Heart right ventricle (tissue), 16 donors: ENCODE measurements at regions not wholly inside any gene's neighbourhood (a gene's known extent, or its start where the extent isn't known, plus 50 kb on each side); places are given as distances from the start of the nearest gene placed in this dataset.

Experiments used
- ATAC-seq, 8 donors: fragments of 200-7000 bp; cut with Tn5 transposase; one replicate each; pipeline ENCODE4 v1.9.1; 2020; ENCODE audit warnings: mild to moderate bottlenecking in 8 of 8, moderate library complexity in 8 of 8, moderate number of reproducible peaks in 1 of 8
- DNase-seq, 2 donors: peaks; one replicate each; pipeline ENCODE4 v3.0.0-alpha.2; 2020
- H3K27ac ChIP-seq, 10 donors: fragments of 200-600 bp; sonication (generic) in 2 of 10; one replicate each; pipeline versions ENCODE4 v1.5.0 to v1.8.0; 2020 to 2022; ENCODE audit warnings: mild to moderate bottlenecking in 3 of 10
- H3K27me3 ChIP-seq, 7 donors: fragments of 200-600 bp; one replicate each; pipeline ENCODE4 v1.8.0; 2021 to 2022; ENCODE audit warnings: mild to moderate bottlenecking in 2 of 7
- H3K36me3 ChIP-seq, 9 donors: fragments of 200-600 bp; sonication (generic) in 1 of 9; one replicate each; pipeline versions ENCODE4 v1.5.0 to v1.8.0; 2020 to 2022; ENCODE audit warnings: mild to moderate bottlenecking in 2 of 9
- H3K4me1 ChIP-seq, 9 donors: fragments of 200-600 bp; sonication (generic) in 1 of 9; one replicate each; pipeline versions ENCODE4 v1.5.0 to v1.8.0; 2020 to 2022; ENCODE audit warnings: mild to moderate bottlenecking in 4 of 9
- H3K4me3 ChIP-seq, 10 donors: fragments of 200-600 bp; sonication (generic) in 2 of 10; one replicate each; pipeline versions ENCODE4 v1.5.0 to v1.8.0; 2020 to 2022; ENCODE audit warnings: mild to moderate bottlenecking in 7 of 10, moderate library complexity in 2 of 10
- H3K9me3 ChIP-seq, 11 donors: fragments of 200-600 bp in 10 of 11; sonication (generic) in 2 of 11; one replicate each; pipeline versions ENCODE4 v1.5.0 to v1.8.0; 2013 to 2022; ENCODE audit warnings: mild to moderate bottlenecking in 2 of 11, control low read depth in 1 of 11, moderate library complexity in 1 of 11
- CTCF ChIP-seq, 9 donors: fragments of 200-600 bp; sonication (generic) in 2 of 9; IDR thresholded peaks; one replicate each; pipeline versions ENCODE4 v1.5.0 to v1.8.0; 2021 to 2022; ENCODE audit warnings: antibody characterized with exemption in 9 of 9, mild to moderate bottlenecking in 5 of 9, moderate library complexity in 1 of 9
- WGBS, 2 donors: extraction: QIAGEN DNeasy Blood & Tissue Kit; methylation state at CpG; one replicate each; pipeline ENCODE4 v1.1.7; 2013; ENCODE audit warnings: inconsistent platforms in 1 of 2; 5-methylcytosine and 5-hydroxymethylcytosine counted together
- intact Hi-C, 10 donors: fragments of 100-400 bp; cut with DNase I; formaldehyde crosslinking; loops; one replicate each; pipeline versions ENCODE4 v1.11.1 to v1.14.2; 2022
- donor health status: Arrhythmogenic right ventricular cardiomyopathy.
- donor health status: ischemic (EF 13 %, LVEDD 7.1; RV severe dilation, severe dysfunction).
- donor health status: healthy with polysubstance abuse.
- donor health status: DM: no; HTN: yes; CAD: no.
- donor health status: DM: no; HTN: no; CAD: no.
- donor health status: ischemic (EF 25% LVEDD 6.9; RV normal size, moderate dysfunction).
- donor health status: ischemic (EF 25% LVEDD 5.7; RV mildly dilated, moderate dysfunction).
- donor health status: healthy.
- donor health status: DM: yes; HTN: yes; CAD: no.
- donor health status: Ischemic cardiomyopathy.
- donor health status: ischemic (EF 35%, LVEDD 5.7; RV mildly dilated, moderate dysfunction).
- donor health status: nonischemic (EF 11% LVEDD 7.7; RV severe dilation, severe dysfunction).
- donor health status: DM: yes; HTN: yes; CAD: no.
- donor health status: PGD.
- donor health status: ischemic (EF 29% LVEDD 5.4; RV normal size, mild dysfunction).
- donor health status: nonischemic (EF 23%, LVEDD 6.1; RV moderate dilation, normal function).

GRCh38 chr10:89889606-89890005 lies 188.2 kb downstream of the KIF20B start:
- DNase-seq (no peak), ATAC-seq (peak in 7 of 8 donors; percentile 13 to 60 (median 45))
- Histone ChIP-seq H3K27ac (peak overlapping the region in 2 of 10 donors; percentile 47 to 59), H3K36me3 (no peaks in the 10 kb centered on the region), H3K4me3 (no peak overlapping the region), H3K4me1 (no peaks in the 10 kb centered on the region), H3K9me3 (no peaks in the 10 kb centered on the region), H3K27me3 (peaks cover 0 to 7% (median 0%) of the 10 kb centered on the region in 7 donors)
- WGBS, 2 donors, result 85 to 90% methylated on average over 2 of the region's 2 CpGs
- no peak for TF ChIP-seq CTCF (IDR thresholded peaks at IDR 0.05)
- intact Hi-C loops, result no loop called here

GRCh38 chr10:89891006-89891535 lies 189.7 kb downstream of the KIF20B start:
- H3K4me1 ChIP-seq, result no peaks in the 10 kb centered on the region
- no peak overlapping the region for H3K27ac ChIP-seq
- ATAC-seq (no peak), DNase-seq (no peak)
- TF ChIP-seq CTCF (IDR thresholded peaks at IDR 0.05), result no peak
- peaks cover 0 to 3% (median 0%) of the 10 kb centered on the region in 11 donors for H3K9me3 ChIP-seq
- 57 to 64% methylated on average over 2 of the region's 2 CpGs for WGBS, 2 donors
- H3K4me3 ChIP-seq, result no peak overlapping the region
- no peaks in the 10 kb centered on the region for H3K36me3 ChIP-seq
- intact Hi-C loops, result no loop called here
- peaks cover 0 to 4% (median 0%) of the 10 kb centered on the region in 7 donors for H3K27me3 ChIP-seq

- TF ChIP-seq CTCF (IDR thresholded peaks at IDR 0.05), result no peak
- WGBS, 2 donors, result 90 to 94% methylated on average over 1 of the region's 1 CpG
- no peak overlapping the region for H3K4me3 ChIP-seq
These were observed 192.7 kb downstream of the KIF20B start for GRCh38 chr10:89894051-89894450.

GRCh38 chr10:89900554-89900953 lies 199.2 kb downstream of the KIF20B start:
- Histone ChIP-seq H3K27ac (no peak overlapping the region), H3K4me3 (no peak overlapping the region), H3K4me1 (no peaks in the 10 kb centered on the region), H3K9me3 (peaks cover 0 to 7% (median 0%) of the 10 kb centered on the region in 11 donors), H3K36me3 (no peaks in the 10 kb centered on the region), H3K27me3 (no peaks in the 10 kb centered on the region)
- TF ChIP-seq CTCF (IDR thresholded peaks at IDR 0.05), result no peak
- DNase-seq (no peak), ATAC-seq (no peak)
- WGBS, 2 donors, result 90 to 100% methylated on average over 1 of the region's 1 CpG
- intact Hi-C loops, result no loop called here

More at GRCh38 chr10:89894051-89894450, 192.7 kb downstream of the KIF20B start:
- Histone ChIP-seq H3K27ac (no peak overlapping the region), H3K27me3 (no peaks in the 10 kb centered on the region), H3K36me3 (no peaks in the 10 kb centered on the region), H3K9me3 (peaks cover 0 to 7% (median 0%) of the 10 kb centered on the region in 11 donors), H3K4me1 (no peaks in the 10 kb centered on the region)
- DNase-seq (no peak), ATAC-seq (no peak)
- intact Hi-C loops, result no loop called here
